Osteocyte (in vitro differentiated cells): ENCODE measurements at regions not wholly inside any gene's neighbourhood (a gene's known extent, or its start where the extent isn't known, plus 50 kb on each side); places are given as distances from the start of the nearest gene placed in this dataset.

Source experiments
- DNase-seq: peaks from one replicate; pipeline ENCODE4 v3.0.0; 2021; ENCODE audit warnings: mixed read lengths; ENCODE audit not compliant: unreplicated experiment; ENCODE audit errors: extremely low spot score
- H3K27ac Mint-ChIP-seq: one replicate; pipeline ENCODE4 v1.8.0; 2021; ENCODE audit warnings: mild to moderate bottlenecking, mixed read lengths; ENCODE audit not compliant: unreplicated experiment
- H3K27me3 Mint-ChIP-seq: one replicate; pipeline ENCODE4 v1.8.0; 2021; ENCODE audit warnings: mixed read lengths; ENCODE audit not compliant: unreplicated experiment
- H3K36me3 Mint-ChIP-seq: one replicate; pipeline ENCODE4 v1.8.0; 2021; ENCODE audit warnings: mixed read lengths; ENCODE audit not compliant: unreplicated experiment
- H3K4me1 Mint-ChIP-seq: one replicate; pipeline ENCODE4 v1.8.0; 2021; ENCODE audit warnings: mixed read lengths; ENCODE audit not compliant: unreplicated experiment
- H3K4me3 Mint-ChIP-seq: one replicate; pipeline ENCODE4 v1.8.0; 2021; ENCODE audit warnings: mild to moderate bottlenecking, moderate library complexity, mixed read lengths; ENCODE audit not compliant: unreplicated experiment
- H3K9me3 Mint-ChIP-seq: one replicate; pipeline ENCODE4 v1.8.0; 2021; ENCODE audit warnings: mixed read lengths; ENCODE audit not compliant: unreplicated experiment
- TF ChIP-seq, protein P1 (sequence below): fragments of 200-600 bp; sonication (generic); IDR thresholded peaks from 2 replicates; pipeline ENCODE4 v1.5.0; 2021; ENCODE audit warnings: antibody characterized with exemption, mild to moderate bottlenecking, moderate library complexity

DNA sequence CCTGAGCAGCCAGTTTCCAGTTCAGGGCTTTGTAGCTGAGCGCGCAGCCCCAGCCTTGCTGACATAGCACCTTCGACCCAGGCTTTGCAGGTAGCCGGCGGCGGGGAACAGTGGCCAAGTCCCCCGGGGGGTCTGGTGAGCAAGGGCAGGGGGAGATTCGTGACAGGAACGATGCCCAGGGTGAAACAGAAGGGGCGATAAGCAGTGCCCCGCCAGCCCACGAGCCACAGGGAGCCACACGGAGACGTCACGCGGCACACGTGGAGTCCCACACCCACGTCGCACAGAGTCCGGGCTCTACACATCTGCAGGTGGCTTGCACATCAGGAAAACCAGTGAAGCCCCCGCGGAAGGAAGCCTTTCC lies 127.2 kb downstream of the SOX1 start:
- H3K27me3 Mint-ChIP-seq = no peaks in the 10 kb centered on the region
- TF ChIP-seq, protein P1, sequence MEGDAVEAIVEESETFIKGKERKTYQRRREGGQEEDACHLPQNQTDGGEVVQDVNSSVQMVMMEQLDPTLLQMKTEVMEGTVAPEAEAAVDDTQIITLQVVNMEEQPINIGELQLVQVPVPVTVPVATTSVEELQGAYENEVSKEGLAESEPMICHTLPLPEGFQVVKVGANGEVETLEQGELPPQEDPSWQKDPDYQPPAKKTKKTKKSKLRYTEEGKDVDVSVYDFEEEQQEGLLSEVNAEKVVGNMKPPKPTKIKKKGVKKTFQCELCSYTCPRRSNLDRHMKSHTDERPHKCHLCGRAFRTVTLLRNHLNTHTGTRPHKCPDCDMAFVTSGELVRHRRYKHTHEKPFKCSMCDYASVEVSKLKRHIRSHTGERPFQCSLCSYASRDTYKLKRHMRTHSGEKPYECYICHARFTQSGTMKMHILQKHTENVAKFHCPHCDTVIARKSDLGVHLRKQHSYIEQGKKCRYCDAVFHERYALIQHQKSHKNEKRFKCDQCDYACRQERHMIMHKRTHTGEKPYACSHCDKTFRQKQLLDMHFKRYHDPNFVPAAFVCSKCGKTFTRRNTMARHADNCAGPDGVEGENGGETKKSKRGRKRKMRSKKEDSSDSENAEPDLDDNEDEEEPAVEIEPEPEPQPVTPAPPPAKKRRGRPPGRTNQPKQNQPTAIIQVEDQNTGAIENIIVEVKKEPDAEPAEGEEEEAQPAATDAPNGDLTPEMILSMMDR = no peak
- no peak overlapping the region for H3K4me3 Mint-ChIP-seq
- H3K27ac Mint-ChIP-seq = no peak overlapping the region
- H3K4me1 Mint-ChIP-seq = no peaks in the 10 kb centered on the region
- H3K36me3 Mint-ChIP-seq = no peaks in the 10 kb centered on the region
- H3K9me3 Mint-ChIP-seq = peaks cover 22% of the 10 kb centered on the region
- DNase-seq = no peak

GRCh38 chr13:112194579-112194978 lies 127.6 kb downstream of the SOX1 start:
- no peak overlapping the region for H3K27ac Mint-ChIP-seq
- H3K9me3 Mint-ChIP-seq = peaks cover 22% of the 10 kb centered on the region
- H3K4me3 Mint-ChIP-seq = no peak overlapping the region
- DNase-seq = no peak
- no peaks in the 10 kb centered on the region for H3K27me3 Mint-ChIP-seq
- no peaks in the 10 kb centered on the region for H3K4me1 Mint-ChIP-seq
- no peaks in the 10 kb centered on the region for H3K36me3 Mint-ChIP-seq
- TF ChIP-seq, protein P1 = no peak

DNA sequence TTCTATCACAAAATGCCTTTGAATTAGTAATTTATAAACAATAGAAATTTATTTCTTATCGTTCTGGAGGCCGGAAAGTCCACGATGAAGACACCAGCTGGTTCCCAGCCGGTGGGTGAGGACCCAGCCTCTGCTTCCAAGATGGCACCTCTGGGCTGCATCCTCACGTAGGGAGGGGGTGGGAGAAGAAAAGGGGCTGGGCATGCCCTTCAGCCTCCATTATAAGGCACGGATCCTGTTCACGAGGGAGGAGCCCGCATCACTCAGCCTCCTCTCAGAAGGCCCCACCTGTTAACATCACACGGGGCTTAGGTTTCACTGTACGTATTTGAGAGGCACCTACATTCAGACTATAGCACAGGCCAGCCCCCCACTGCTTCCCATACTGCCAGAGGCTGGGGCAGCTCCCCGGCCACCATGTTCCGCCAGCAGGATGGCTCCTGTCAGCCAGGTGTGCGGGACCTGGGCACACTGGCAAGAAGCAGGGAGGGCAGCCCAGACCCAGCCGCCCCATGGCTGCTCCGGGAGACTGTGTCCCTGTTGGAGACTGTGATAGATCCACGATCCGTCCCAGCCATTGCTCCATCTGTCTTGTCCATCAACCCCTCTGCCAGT lies 131.6 kb downstream of the SOX1 start:
- Mint-ChIP-seq H3K4me3 (no peak overlapping the region), H3K27ac (no peak overlapping the region), H3K36me3 (no peaks in the 10 kb centered on the region), H3K27me3 (no peaks in the 10 kb centered on the region), H3K9me3 (peaks cover 7% of the 10 kb centered on the region), H3K4me1 (no peaks in the 10 kb centered on the region)
- TF ChIP-seq, protein P1 = no peak
- DNase-seq = no peak

- peaks cover 3% of the 10 kb centered on the region for H3K9me3 Mint-ChIP-seq
- TF ChIP-seq, protein P1 = no peak
- H3K4me1 Mint-ChIP-seq = no peaks in the 10 kb centered on the region
- H3K27me3 Mint-ChIP-seq = peaks cover 14% of the 10 kb centered on the region
- no peak overlapping the region for H3K27ac Mint-ChIP-seq
- H3K4me3 Mint-ChIP-seq = no peak overlapping the region
- no peaks in the 10 kb centered on the region for H3K36me3 Mint-ChIP-seq
- DNase-seq = no peak
Observed at GRCh38 chr13:112200200-112200599, 133.3 kb downstream of the SOX1 start.

- Mint-ChIP-seq H3K27ac (no peak overlapping the region), H3K36me3 (no peaks in the 10 kb centered on the region), H3K9me3 (no peaks in the 10 kb centered on the region), H3K27me3 (peaks cover 26% of the 10 kb centered on the region), H3K4me1 (no peaks in the 10 kb centered on the region), H3K4me3 (no peak overlapping the region)
- DNase-seq = no peak
- TF ChIP-seq, protein P1 = no peak
Observed at GRCh38 chr13:112202266-112202665, 135.3 kb downstream of the SOX1 start.
